ENCODE measurements at regions not wholly inside any gene's neighbourhood (a gene's known extent, or its start where the extent isn't known, plus 50 kb on each side); places are given as distances from the start of the nearest gene placed in this dataset.

DNA sequence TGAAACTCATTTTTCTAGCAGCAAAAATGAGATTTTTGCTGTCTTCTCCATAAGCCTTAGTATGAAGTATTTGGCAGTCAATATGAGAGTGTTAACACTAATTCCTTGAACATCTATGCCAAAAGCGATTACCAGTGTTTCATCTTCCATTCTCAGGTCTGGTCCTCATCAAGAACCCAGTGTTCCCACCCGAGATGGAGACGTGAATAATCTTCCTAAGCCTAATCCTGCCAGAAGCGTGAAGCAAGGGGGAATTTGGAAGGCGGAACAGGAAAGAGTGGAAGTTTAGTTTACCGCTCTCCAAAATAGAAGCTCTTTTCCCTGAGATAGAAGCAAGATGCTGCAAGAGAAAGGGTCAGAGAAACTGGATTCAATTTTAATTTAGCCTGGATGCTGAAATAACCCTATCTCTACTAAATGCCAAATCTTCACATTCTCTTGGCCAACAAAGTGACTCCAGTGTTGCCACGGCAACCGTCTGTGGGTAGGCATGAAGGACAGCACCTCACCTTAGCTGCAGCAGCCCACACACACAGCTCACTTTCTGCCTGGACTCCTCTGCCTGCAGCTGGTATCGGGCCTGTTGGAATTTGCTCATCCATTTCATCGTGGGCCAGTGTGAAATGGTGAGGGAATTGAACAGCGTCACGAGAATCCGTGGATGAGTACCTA lies 711.1 kb downstream of the CBLN2 start:
- no peak overlapping the region for H3K9ac ChIP-seq
- no peaks in the 10 kb centered on the region for H3K9me3 ChIP-seq
- H3K4me1 ChIP-seq = no peaks in the 10 kb centered on the region
- no peak for TF ChIP-seq Cebpa-rat (IDR thresholded peaks at IDR 0.05)
- H3K27ac ChIP-seq = no peak overlapping the region
- H3K4me2 ChIP-seq = no peak overlapping the region
- no peaks in the 10 kb centered on the region for H3K36me3 ChIP-seq
- H3K4me3 ChIP-seq = no peak overlapping the region
- H3K27me3 ChIP-seq = no peaks in the 10 kb centered on the region
- H4K20me1 ChIP-seq = no peaks in the 10 kb centered on the region

DNA sequence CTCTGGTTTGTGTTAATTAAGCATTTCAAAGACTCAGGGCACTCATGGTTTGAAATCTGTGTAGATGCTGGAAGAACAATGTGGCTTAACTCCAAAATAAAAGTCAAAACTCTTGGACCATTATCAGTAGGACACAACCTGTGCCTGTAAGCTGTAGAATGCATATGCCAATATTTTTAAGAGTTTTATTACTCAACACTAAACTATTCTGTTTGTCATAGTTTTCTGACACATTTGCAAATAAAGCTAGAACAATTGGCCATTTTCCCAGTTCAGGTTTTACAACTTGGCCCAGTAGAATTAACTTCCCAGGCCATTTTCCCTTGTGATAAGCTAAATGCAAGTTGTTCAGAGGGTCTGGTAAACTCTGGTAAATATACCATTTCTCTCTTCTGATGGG lies 713.1 kb downstream of the CBLN2 start:
- Histone ChIP-seq H3K4me1 (no peaks in the 10 kb centered on the region), H3K36me3 (no peaks in the 10 kb centered on the region), H3K4me3 (no peak overlapping the region), H4K20me1 (no peaks in the 10 kb centered on the region), H3K27ac (no peak overlapping the region), H3K4me2 (no peak overlapping the region), H3K9me3 (no peaks in the 10 kb centered on the region), H3K9ac (no peak overlapping the region), H3K27me3 (no peaks in the 10 kb centered on the region)
- TF ChIP-seq Cebpa-rat (IDR thresholded peaks at IDR 0.05) = no peak

- Histone ChIP-seq H3K4me2 (no peak overlapping the region), H3K27me3 (no peaks in the 10 kb centered on the region), H3K27ac (no peak overlapping the region), H3K9me3 (no peaks in the 10 kb centered on the region), H3K4me1 (no peaks in the 10 kb centered on the region), H4K20me1 (no peaks in the 10 kb centered on the region), H3K4me3 (no peak overlapping the region), H3K9ac (no peak overlapping the region), H3K36me3 (no peaks in the 10 kb centered on the region)
- no peak for TF ChIP-seq Cebpa-rat (IDR thresholded peaks at IDR 0.05)
Measured at GRCh38 chr18:71827301-71827700, 716.8 kb downstream of the CBLN2 start.

GRCh38 chr18:71815305-71815704 lies 728.8 kb downstream of the CBLN2 start:
- Histone ChIP-seq H3K9ac (no peak overlapping the region), H3K27me3 (no peaks in the 10 kb centered on the region), H3K27ac (no peak overlapping the region), H3K36me3 (no peaks in the 10 kb centered on the region), H3K9me3 (no peaks in the 10 kb centered on the region), H3K4me3 (no peak overlapping the region), H4K20me1 (no peaks in the 10 kb centered on the region), H3K4me2 (no peak overlapping the region), H3K4me1 (no peaks in the 10 kb centered on the region)
- TF ChIP-seq Cebpa-rat (IDR thresholded peaks at IDR 0.05) = no peak

GRCh38 chr18:71809711-71810110 lies 734.4 kb downstream of the CBLN2 start:
- H3K4me1 ChIP-seq = no peaks in the 10 kb centered on the region
- H3K9me3 ChIP-seq = no peaks in the 10 kb centered on the region
- no peak for TF ChIP-seq Cebpa-rat (IDR thresholded peaks at IDR 0.05)
- no peaks in the 10 kb centered on the region for H4K20me1 ChIP-seq
- no peaks in the 10 kb centered on the region for H3K27me3 ChIP-seq
- H3K4me3 ChIP-seq = no peak overlapping the region
- H3K36me3 ChIP-seq = no peaks in the 10 kb centered on the region
- no peak overlapping the region for H3K4me2 ChIP-seq
- no peak overlapping the region for H3K9ac ChIP-seq
- no peak overlapping the region for H3K27ac ChIP-seq

DNA sequence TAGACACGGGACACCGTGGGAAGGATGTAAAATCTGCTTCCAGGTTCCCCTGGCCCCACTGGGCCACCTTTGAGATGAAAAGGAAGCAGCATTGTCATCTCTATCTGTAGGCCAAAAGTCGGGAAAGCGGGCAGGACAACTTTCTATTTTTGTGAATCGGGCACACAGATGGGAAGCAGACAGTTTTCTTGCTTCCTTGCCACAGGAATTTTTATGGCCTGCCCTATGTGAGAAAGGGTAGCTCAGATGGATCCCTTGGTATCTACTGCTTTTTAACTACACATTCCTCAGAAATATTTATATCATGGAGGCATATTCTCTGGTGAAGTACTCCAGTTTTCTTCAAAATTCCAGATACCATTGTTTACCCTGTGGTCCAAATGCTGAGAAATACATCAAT lies 735.5 kb downstream of the CBLN2 start:
- no peak for TF ChIP-seq Cebpa-rat (IDR thresholded peaks at IDR 0.05)
- no peak overlapping the region for H3K4me2 ChIP-seq

GRCh38 chr18:71807586-71807985 lies 736.6 kb downstream of the CBLN2 start:
- no peak overlapping the region for H3K9ac ChIP-seq
- H3K4me1 ChIP-seq = no peaks in the 10 kb centered on the region
- no peaks in the 10 kb centered on the region for H3K36me3 ChIP-seq
- H4K20me1 ChIP-seq = no peaks in the 10 kb centered on the region
- no peaks in the 10 kb centered on the region for H3K9me3 ChIP-seq
- TF ChIP-seq Cebpa-rat (IDR thresholded peaks at IDR 0.05) = no peak
- H3K27ac ChIP-seq = no peak overlapping the region
- H3K27me3 ChIP-seq = no peaks in the 10 kb centered on the region
- no peak overlapping the region for H3K4me3 ChIP-seq
- H3K4me2 ChIP-seq = no peak overlapping the region

More for the DNA sequence above, 735.5 kb downstream of the CBLN2 start:
- Histone ChIP-seq H3K27ac (no peak overlapping the region), H4K20me1 (no peaks in the 10 kb centered on the region), H3K9me3 (no peaks in the 10 kb centered on the region), H3K9ac (no peak overlapping the region), H3K4me3 (no peak overlapping the region), H3K4me1 (no peaks in the 10 kb centered on the region), H3K27me3 (no peaks in the 10 kb centered on the region), H3K36me3 (no peaks in the 10 kb centered on the region)

- H3K27ac ChIP-seq = no peak overlapping the region
- H4K20me1 ChIP-seq = no peaks in the 10 kb centered on the region
- no peak overlapping the region for H3K9ac ChIP-seq
- no peaks in the 10 kb centered on the region for H3K4me1 ChIP-seq
- H3K9me3 ChIP-seq = no peaks in the 10 kb centered on the region
- no peaks in the 10 kb centered on the region for H3K36me3 ChIP-seq
- TF ChIP-seq Cebpa-rat (IDR thresholded peaks at IDR 0.05) = no peak
- H3K4me2 ChIP-seq = no peak overlapping the region
- no peak overlapping the region for H3K4me3 ChIP-seq
- no peaks in the 10 kb centered on the region for H3K27me3 ChIP-seq
Measured at GRCh38 chr18:71798986-71799673, 745.0 kb downstream of the CBLN2 start.

GRCh38 chr18:71797554-71797953 lies 746.6 kb downstream of the CBLN2 start:
- Histone ChIP-seq H3K9ac (no peak overlapping the region), H3K9me3 (no peaks in the 10 kb centered on the region), H4K20me1 (no peaks in the 10 kb centered on the region), H3K4me3 (no peak overlapping the region), H3K27ac (no peak overlapping the region), H3K36me3 (no peaks in the 10 kb centered on the region), H3K4me1 (no peaks in the 10 kb centered on the region), H3K27me3 (no peaks in the 10 kb centered on the region), H3K4me2 (no peak overlapping the region)
- TF ChIP-seq Cebpa-rat (IDR thresholded peaks at IDR 0.05) = no peak

GRCh38 chr18:71784777-71785176 lies 759.4 kb downstream of the CBLN2 start:
- H4K20me1 ChIP-seq = no peaks in the 10 kb centered on the region
- H3K4me3 ChIP-seq = no peak overlapping the region
- no peak overlapping the region for H3K27ac ChIP-seq
- no peaks in the 10 kb centered on the region for H3K4me1 ChIP-seq
- H3K27me3 ChIP-seq = no peaks in the 10 kb centered on the region
- no peak for TF ChIP-seq Cebpa-rat (IDR thresholded peaks at IDR 0.05)
- no peaks in the 10 kb centered on the region for H3K9me3 ChIP-seq
- no peaks in the 10 kb centered on the region for H3K36me3 ChIP-seq
- H3K4me2 ChIP-seq = no peak overlapping the region
- no peak overlapping the region for H3K9ac ChIP-seq

Data from BLaER1 (cell line).